ENCODE measurements at regions not wholly inside any gene's neighbourhood (a gene's known extent, or its start where the extent isn't known, plus 50 kb on each side); places are given as distances from the start of the nearest gene placed in this dataset.

GRCh38 chr6:14689639-14690038 is 556.2 kb upstream of the JARID2 start:
- no peak for TF ChIP-seq NANOG (IDR thresholded peaks at IDR 0.05; ENCODE audit: borderline replicate concordance)
- Mint-ChIP-seq H3K27me3 (ENCODE audit: insufficient read depth, low read depth, poor library complexity) (no peaks in the 10 kb centered on the region), H3K4me3 (no peak overlapping the region), H3K4me1 (peaks cover 17% of the 10 kb centered on the region), H3K9me3 (no peaks in the 10 kb centered on the region), H3K27ac (no peak overlapping the region), H3K36me3 (ENCODE audit: low read depth) (no peaks in the 10 kb centered on the region)
- no peaks in the 10 kb centered on the region for H3K79me2 ChIP-seq (replicated peaks; ENCODE audit: insufficient read depth)
- H3K9me2 ChIP-seq (ENCODE audit: insufficient read depth): no peaks in the 10 kb centered on the region
- no peaks in the 10 kb centered on the region for H3K36me3 ChIP-seq (ENCODE audit: insufficient read depth)
- no peaks in the 10 kb centered on the region for H3K27me3 ChIP-seq (ENCODE audit: insufficient read depth)
- peaks cover 4% of the 10 kb centered on the region; the same call in 1 of the 2 replicates for H3K4me1 ChIP-seq (ENCODE audit: insufficient read depth)
- no peak overlapping the region for H2AFZ ChIP-seq
- H3K27ac ChIP-seq (ENCODE audit: low read depth): no peak overlapping the region
- no peak overlapping the region for H3K4me3 ChIP-seq
- ATAC-seq: no peak
- H3F3A ChIP-seq (replicated peaks; ENCODE audit: low read depth): no peaks in the 10 kb centered on the region
- no peak overlapping the region for H3K4me2 ChIP-seq
- H4K20me1 ChIP-seq (replicated peaks; ENCODE audit: insufficient read depth): no peaks in the 10 kb centered on the region
- DNase-seq (ENCODE audit: low spot score): no peak

- no peak overlapping the region for H3K4me3 Mint-ChIP-seq
- H3K36me3 Mint-ChIP-seq (ENCODE audit: low read depth): no peaks in the 10 kb centered on the region
- Histone ChIP-seq H3K27ac (ENCODE audit: low read depth) (no peak overlapping the region), H3K4me3 (no peak overlapping the region), H3K4me1 (ENCODE audit: insufficient read depth) (peaks cover 4% of the 10 kb centered on the region; the same call in 1 of the 2 replicates), H3K27me3 (ENCODE audit: insufficient read depth) (no peaks in the 10 kb centered on the region), H3K9me2 (ENCODE audit: insufficient read depth) (no peaks in the 10 kb centered on the region), H3K36me3 (ENCODE audit: insufficient read depth) (no peaks in the 10 kb centered on the region), H4K20me1 (replicated peaks; ENCODE audit: insufficient read depth) (no peaks in the 10 kb centered on the region), H3F3A (replicated peaks; ENCODE audit: low read depth) (no peaks in the 10 kb centered on the region), H3K79me2 (replicated peaks; ENCODE audit: insufficient read depth) (no peaks in the 10 kb centered on the region), H2AFZ (no peak overlapping the region), H3K4me2 (no peak overlapping the region)
- peaks cover 14% of the 10 kb centered on the region for H3K4me1 Mint-ChIP-seq
- H3K27me3 Mint-ChIP-seq (ENCODE audit: insufficient read depth, low read depth, poor library complexity): peaks cover 2% of the 10 kb centered on the region
- no peak for DNase-seq (ENCODE audit: low spot score)
- TF ChIP-seq ETS1 (IDR thresholded peaks at IDR 0.05): no peak
- no peak for TF ChIP-seq EZH2phosphoT487 (IDR thresholded peaks at IDR 0.05; ENCODE audit: unreplicated experiment)
- TF ChIP-seq CREB1 (CRISPR knock-in tag; IDR thresholded peaks at IDR 0.05; ENCODE audit: low read depth): no peak
- TF ChIP-seq CTCF (conservative IDR thresholded peaks at IDR 0.05; ENCODE audit: low read depth in 2 of 2): no peak
- ATAC-seq: no peak
- H3K9me3 Mint-ChIP-seq: no peaks in the 10 kb centered on the region
- H3K27ac Mint-ChIP-seq: no peak overlapping the region
Measured at GRCh38 chr6:14690120-14691056, 555.5 kb upstream of the JARID2 start.

GRCh38 chr6:14692208-14692607 is 553.7 kb upstream of the JARID2 start:
- no peak overlapping the region for H2AFZ ChIP-seq
- no peak for ATAC-seq
- TF ChIP-seq CREB1 (CRISPR knock-in tag; IDR thresholded peaks at IDR 0.05; ENCODE audit: low read depth) (no peak), JUNB (IDR thresholded peaks at IDR 0.05; ENCODE audit: unreplicated experiment) (no peak), EZH2phosphoT487 (IDR thresholded peaks at IDR 0.05; ENCODE audit: unreplicated experiment) (no peak), NANOG (IDR thresholded peaks at IDR 0.05; ENCODE audit: borderline replicate concordance) (no peak), REST (IDR thresholded peaks at IDR 0.05; ENCODE audit: unreplicated experiment) (no peak), EZH2 (IDR thresholded peaks at IDR 0.05; ENCODE audit: low read depth, unreplicated experiment) (no peak), POLR2AphosphoS5 (IDR thresholded peaks at IDR 0.05; ENCODE audit: low read depth) (no peak), ZNF331 (CRISPR knock-in tag; IDR thresholded peaks at IDR 0.05; ENCODE audit: low read depth) (no peak), STAT1 (IDR thresholded peaks at IDR 0.05; ENCODE audit: unreplicated experiment) (no peak), ZNF114 (CRISPR knock-in tag; IDR thresholded peaks at IDR 0.05) (no peak)

More at GRCh38 chr6:14692208-14692607, 553.7 kb upstream of the JARID2 start:
- Mint-ChIP-seq H3K36me3 (ENCODE audit: low read depth) (no peaks in the 10 kb centered on the region), H3K4me1 (peaks cover 8% of the 10 kb centered on the region), H3K9me3 (no peaks in the 10 kb centered on the region), H3K4me3 (no peak overlapping the region), H3K27ac (no peak overlapping the region), H3K27me3 (ENCODE audit: insufficient read depth, low read depth, poor library complexity) (peaks cover 5% of the 10 kb centered on the region)
- H3K4me2 ChIP-seq: no peak overlapping the region
- H4K20me1 ChIP-seq (replicated peaks; ENCODE audit: insufficient read depth): no peaks in the 10 kb centered on the region
- no peaks in the 10 kb centered on the region for H3K36me3 ChIP-seq (ENCODE audit: insufficient read depth)
- H3K9me2 ChIP-seq (ENCODE audit: insufficient read depth): no peaks in the 10 kb centered on the region
- no peaks in the 10 kb centered on the region for H3K79me2 ChIP-seq (replicated peaks; ENCODE audit: insufficient read depth)
- no peaks in the 10 kb centered on the region for H3K27me3 ChIP-seq (ENCODE audit: insufficient read depth)
- no peaks in the 10 kb centered on the region for H3K4me1 ChIP-seq (ENCODE audit: insufficient read depth)
- H3F3A ChIP-seq (replicated peaks; ENCODE audit: low read depth): no peaks in the 10 kb centered on the region
- DNase-seq (ENCODE audit: low spot score): no peak
- no peak overlapping the region for H3K4me3 ChIP-seq
- no peak overlapping the region for H3K27ac ChIP-seq (ENCODE audit: low read depth)
